ENCODE measurements at regions not wholly inside any gene's neighbourhood (a gene's known extent, or its start where the extent isn't known, plus 50 kb on each side); places are given as distances from the start of the nearest gene placed in this dataset.

DNA sequence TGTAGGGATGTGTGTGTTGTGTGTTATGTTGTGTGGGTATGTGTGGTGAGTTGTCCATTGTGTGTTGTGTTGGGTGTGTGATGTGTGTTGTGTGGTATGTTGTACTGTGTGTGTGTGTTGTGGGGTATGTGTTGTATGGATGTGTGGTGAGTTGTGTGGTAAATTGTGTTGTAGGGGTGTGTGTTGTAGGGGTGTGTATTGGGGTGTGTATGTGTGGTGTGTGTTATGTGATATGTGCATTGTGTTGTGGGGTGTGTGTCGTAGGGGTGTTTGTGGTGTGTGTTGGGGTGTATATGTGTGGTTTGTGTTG, 97.8 kb upstream of the PODXL start:
- Histone ChIP-seq H3K9me3 (no peaks in the 10 kb centered on the region), H3K4me1 (no peaks in the 10 kb centered on the region), H3K4me3 (no peak overlapping the region), H3K9ac (ENCODE audit: low read depth in 2 of 2, low read length in 2 of 2) (no peak overlapping the region), H3K27ac (no peak overlapping the region), H3K27me3 (no peaks in the 10 kb centered on the region), H3K36me3 (no peaks in the 10 kb centered on the region)
- intact Hi-C loops (cut with DNase I), result loop anchor here (2.0 to 10.0 kb wide), 2 partner anchors 147 to 589 kb away; no protein-coding TSS in a partner anchor
- no peak for DNase-seq
- TF ChIP-seq, protein P1, sequence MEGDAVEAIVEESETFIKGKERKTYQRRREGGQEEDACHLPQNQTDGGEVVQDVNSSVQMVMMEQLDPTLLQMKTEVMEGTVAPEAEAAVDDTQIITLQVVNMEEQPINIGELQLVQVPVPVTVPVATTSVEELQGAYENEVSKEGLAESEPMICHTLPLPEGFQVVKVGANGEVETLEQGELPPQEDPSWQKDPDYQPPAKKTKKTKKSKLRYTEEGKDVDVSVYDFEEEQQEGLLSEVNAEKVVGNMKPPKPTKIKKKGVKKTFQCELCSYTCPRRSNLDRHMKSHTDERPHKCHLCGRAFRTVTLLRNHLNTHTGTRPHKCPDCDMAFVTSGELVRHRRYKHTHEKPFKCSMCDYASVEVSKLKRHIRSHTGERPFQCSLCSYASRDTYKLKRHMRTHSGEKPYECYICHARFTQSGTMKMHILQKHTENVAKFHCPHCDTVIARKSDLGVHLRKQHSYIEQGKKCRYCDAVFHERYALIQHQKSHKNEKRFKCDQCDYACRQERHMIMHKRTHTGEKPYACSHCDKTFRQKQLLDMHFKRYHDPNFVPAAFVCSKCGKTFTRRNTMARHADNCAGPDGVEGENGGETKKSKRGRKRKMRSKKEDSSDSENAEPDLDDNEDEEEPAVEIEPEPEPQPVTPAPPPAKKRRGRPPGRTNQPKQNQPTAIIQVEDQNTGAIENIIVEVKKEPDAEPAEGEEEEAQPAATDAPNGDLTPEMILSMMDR (IDR thresholded peaks at IDR 0.05), result no peak

DNA sequence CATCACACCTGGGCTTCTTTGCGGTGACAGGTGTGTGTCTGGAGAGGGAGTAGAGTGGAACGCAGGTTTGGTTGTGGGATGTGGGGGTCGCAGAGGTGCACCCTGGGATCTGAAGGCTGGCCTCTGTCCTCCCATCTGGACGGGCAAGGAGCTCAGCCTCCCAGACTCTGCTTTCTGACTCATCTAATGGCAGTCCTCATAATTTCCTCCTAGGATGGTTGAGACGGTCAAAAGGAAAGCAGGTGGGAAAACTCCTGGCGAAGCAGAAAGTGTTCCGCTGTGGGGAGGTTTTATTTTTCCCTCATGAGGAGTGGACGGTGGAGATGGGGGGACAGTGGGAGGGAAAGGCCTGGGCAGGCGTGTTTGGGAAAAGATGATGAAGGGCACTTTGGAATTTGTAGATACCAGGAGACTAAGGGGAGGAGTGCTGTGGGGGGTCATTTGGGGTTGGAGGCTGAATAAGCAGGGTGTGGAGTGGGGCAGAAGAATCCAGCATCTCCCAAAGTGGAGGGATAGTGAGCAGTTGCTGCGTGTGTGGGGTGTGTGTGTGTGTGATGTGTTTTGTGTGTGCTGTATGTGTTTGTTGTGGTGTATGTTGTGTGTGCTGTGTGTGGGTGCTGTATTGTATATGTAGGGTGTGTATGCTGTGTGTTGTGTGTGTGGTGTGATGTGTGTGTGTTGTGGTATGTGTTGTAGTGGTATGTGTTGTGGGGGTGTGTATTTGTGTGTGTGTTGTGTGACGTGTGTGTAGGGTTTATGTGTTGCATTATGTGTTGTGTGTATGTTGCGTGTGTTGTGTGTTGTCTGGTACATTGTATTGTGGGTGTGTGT, 97.2 kb upstream of the PODXL start:
- intact Hi-C loops (cut with DNase I), result loop anchor here (2.0 to 10.0 kb wide), 2 partner anchors 147 to 589 kb away; no protein-coding TSS in a partner anchor
- TF ChIP-seq, protein P1 (IDR thresholded peaks at IDR 0.05), result no peak
- DNase-seq, result no peak
- Histone ChIP-seq H3K4me3 (no peak overlapping the region), H3K4me1 (no peaks in the 10 kb centered on the region), H3K9me3 (no peaks in the 10 kb centered on the region), H3K27ac (no peak overlapping the region), H3K9ac (ENCODE audit: low read depth in 2 of 2, low read length in 2 of 2) (no peak overlapping the region), H3K27me3 (no peaks in the 10 kb centered on the region), H3K36me3 (no peaks in the 10 kb centered on the region)

DNA sequence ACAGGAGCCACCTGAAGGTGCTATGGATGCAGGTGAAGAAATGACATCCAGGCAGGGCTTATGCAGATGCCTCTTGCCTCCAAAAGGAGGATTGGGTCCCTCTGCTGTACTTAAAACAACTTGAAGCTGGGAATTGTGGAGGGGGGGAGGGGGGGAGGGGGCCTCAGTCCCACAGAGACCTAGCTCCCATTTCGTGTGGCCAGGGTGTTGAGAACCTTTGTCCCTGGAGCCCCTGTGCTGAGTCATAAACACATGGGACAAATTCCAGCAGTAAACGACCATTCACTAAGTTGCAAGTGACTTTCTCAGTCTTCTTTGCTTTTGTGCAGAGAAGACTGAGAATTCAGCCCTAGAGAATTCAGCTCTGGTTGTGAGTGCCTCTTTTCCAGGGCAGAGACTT, 96.5 kb upstream of the PODXL start:
- intact Hi-C loops (cut with DNase I), result loop anchor here (10.0 kb wide), 1 partner anchor 588 kb away; no protein-coding TSS in a partner anchor
- H3K9me3 ChIP-seq, result no peaks in the 10 kb centered on the region
- TF ChIP-seq, protein P1 (IDR thresholded peaks at IDR 0.05), result no peak
- H3K27me3 ChIP-seq, result no peaks in the 10 kb centered on the region
- no peak for DNase-seq
- H3K36me3 ChIP-seq, result no peaks in the 10 kb centered on the region
- no peaks in the 10 kb centered on the region for H3K4me1 ChIP-seq
- H3K9ac ChIP-seq (ENCODE audit: low read depth in 2 of 2, low read length in 2 of 2), result no peak overlapping the region
- no peak overlapping the region for H3K27ac ChIP-seq
- no peak overlapping the region for H3K4me3 ChIP-seq

DNA sequence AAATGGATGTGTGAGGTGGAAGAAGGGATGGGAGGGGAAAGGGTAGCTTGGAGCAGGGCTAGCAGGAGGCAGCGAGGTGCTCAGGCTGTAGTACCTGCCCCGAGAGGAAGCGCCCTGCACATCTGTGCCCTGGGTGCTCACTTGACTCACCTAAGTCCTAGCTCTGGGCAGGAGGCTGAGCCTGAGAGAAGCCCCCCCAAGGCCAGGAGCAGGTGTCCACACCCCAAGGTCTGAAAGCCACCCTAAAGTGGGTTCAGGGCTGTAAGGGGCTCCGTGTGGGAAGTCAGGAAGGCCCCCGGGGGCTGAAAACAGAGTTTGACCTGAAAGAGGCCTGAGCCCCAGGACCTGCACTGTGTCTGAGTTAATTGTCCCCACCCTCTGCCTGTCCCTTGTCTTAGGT, 95.8 kb upstream of the PODXL start:
- no peak for DNase-seq
- Histone ChIP-seq H3K4me3 (no peak overlapping the region), H3K9ac (ENCODE audit: low read depth in 2 of 2, low read length in 2 of 2) (no peak overlapping the region), H3K36me3 (no peaks in the 10 kb centered on the region), H3K27ac (no peak overlapping the region), H3K27me3 (no peaks in the 10 kb centered on the region), H3K4me1 (no peaks in the 10 kb centered on the region), H3K9me3 (no peaks in the 10 kb centered on the region)
- intact Hi-C loops (cut with DNase I), result loop anchor here (10.0 kb wide), 1 partner anchor 587 kb away; no protein-coding TSS in a partner anchor
- TF ChIP-seq, protein P1 (IDR thresholded peaks at IDR 0.05), result no peak

DNA sequence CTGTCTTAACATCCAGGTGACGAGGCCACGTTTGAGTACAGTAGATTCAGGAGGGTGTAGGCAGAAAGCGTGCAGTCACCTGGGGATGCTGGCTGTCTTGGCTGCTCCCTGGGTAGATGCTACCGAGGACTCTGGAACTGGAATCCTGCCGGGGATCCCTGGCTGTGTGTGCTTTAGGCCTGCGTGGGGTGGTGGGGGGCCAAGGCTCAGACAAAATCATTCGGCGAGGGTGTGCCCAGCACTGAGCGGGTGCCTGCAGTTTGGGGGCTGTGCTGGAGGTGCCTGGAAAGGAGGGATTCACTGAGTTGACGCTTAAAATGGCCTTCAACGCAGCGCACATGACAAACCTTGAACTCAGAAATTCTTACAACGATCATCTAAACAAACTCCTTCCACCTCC, 93.5 kb upstream of the PODXL start:
- Histone ChIP-seq H3K4me1 (no peaks in the 10 kb centered on the region), H3K27me3 (no peaks in the 10 kb centered on the region), H3K27ac (no peak overlapping the region), H3K36me3 (no peaks in the 10 kb centered on the region), H3K9me3 (no peaks in the 10 kb centered on the region), H3K9ac (ENCODE audit: low read depth in 2 of 2, low read length in 2 of 2) (no peak overlapping the region), H3K4me3 (no peak overlapping the region)
- TF ChIP-seq, protein P1 (IDR thresholded peaks at IDR 0.05), result no peak
- intact Hi-C loops (cut with DNase I), result loop anchor here (10.0 kb wide), 1 partner anchor 585 kb away; no protein-coding TSS in a partner anchor
- no peak for DNase-seq
